Neural cell (in vitro differentiated cells): ENCODE measurements at regions not wholly inside any gene's neighbourhood (a gene's known extent, or its start where the extent isn't known, plus 50 kb on each side); places are given as distances from the start of the nearest gene placed in this dataset.

Source experiments
- CTCF ChIP-seq: fragments of 450-650 bp; IDR thresholded peaks from 2 replicates; pipeline ENCODE4 v1.5.1; 2014; ENCODE audit warnings: antibody characterized with exemption, mild to moderate bottlenecking, moderate library complexity; ENCODE audit not compliant: poor library complexity, severe bottlenecking
- EZH2 ChIP-seq: fragments of 200-600, 300-800 bp; shearing (Covaris generic), sonication (generic); IDR thresholded peaks from 2 replicates; pipeline ENCODE4 v1.6.1; 2014; ENCODE audit warnings: antibody characterized with exemption, low read length, borderline replicate concordance, mild to moderate bottlenecking; ENCODE audit not compliant: insufficient read depth, poor library complexity, severe bottlenecking
- MXI1 ChIP-seq: fragments of 450-650 bp; conservative IDR thresholded peaks from 2 replicates; pipeline ENCODE4 v1.6.1; 2014; ENCODE audit warnings: antibody characterized with exemption, mild to moderate bottlenecking; ENCODE audit not compliant: poor library complexity, severe bottlenecking
- POLR2AphosphoS5 ChIP-seq: IDR thresholded peaks from 2 replicates; pipeline ENCODE4 v1.6.1; 2012
- RAD21 ChIP-seq: fragments of 450-650 bp; conservative IDR thresholded peaks from 2 replicates; pipeline ENCODE4 v1.6.1; 2014; ENCODE audit warnings: antibody characterized with exemption, mild to moderate bottlenecking, moderate library complexity
- SMC3 ChIP-seq: fragments of 450-650 bp; conservative IDR thresholded peaks from 2 replicates; pipeline ENCODE4 v1.6.1; 2014; ENCODE audit warnings: antibody characterized with exemption, mild to moderate bottlenecking, moderate library complexity; ENCODE audit not compliant: poor library complexity
- TF ChIP-seq, protein P1 (sequence below): IDR thresholded peaks from 2 replicates; pipeline ENCODE4 v1.6.1; 2012; ENCODE audit warnings: borderline replicate concordance

- no peak for TF ChIP-seq CTCF
- no peak for TF ChIP-seq POLR2AphosphoS5
- no peak for TF ChIP-seq EZH2
- TF ChIP-seq, protein P1, sequence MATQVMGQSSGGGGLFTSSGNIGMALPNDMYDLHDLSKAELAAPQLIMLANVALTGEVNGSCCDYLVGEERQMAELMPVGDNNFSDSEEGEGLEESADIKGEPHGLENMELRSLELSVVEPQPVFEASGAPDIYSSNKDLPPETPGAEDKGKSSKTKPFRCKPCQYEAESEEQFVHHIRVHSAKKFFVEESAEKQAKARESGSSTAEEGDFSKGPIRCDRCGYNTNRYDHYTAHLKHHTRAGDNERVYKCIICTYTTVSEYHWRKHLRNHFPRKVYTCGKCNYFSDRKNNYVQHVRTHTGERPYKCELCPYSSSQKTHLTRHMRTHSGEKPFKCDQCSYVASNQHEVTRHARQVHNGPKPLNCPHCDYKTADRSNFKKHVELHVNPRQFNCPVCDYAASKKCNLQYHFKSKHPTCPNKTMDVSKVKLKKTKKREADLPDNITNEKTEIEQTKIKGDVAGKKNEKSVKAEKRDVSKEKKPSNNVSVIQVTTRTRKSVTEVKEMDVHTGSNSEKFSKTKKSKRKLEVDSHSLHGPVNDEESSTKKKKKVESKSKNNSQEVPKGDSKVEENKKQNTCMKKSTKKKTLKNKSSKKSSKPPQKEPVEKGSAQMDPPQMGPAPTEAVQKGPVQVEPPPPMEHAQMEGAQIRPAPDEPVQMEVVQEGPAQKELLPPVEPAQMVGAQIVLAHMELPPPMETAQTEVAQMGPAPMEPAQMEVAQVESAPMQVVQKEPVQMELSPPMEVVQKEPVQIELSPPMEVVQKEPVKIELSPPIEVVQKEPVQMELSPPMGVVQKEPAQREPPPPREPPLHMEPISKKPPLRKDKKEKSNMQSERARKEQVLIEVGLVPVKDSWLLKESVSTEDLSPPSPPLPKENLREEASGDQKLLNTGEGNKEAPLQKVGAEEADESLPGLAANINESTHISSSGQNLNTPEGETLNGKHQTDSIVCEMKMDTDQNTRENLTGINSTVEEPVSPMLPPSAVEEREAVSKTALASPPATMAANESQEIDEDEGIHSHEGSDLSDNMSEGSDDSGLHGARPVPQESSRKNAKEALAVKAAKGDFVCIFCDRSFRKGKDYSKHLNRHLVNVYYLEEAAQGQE = no peak
- no peak for TF ChIP-seq MXI1
- TF ChIP-seq SMC3 = no peak
- TF ChIP-seq RAD21 = no peak
These were observed 312.5 kb downstream of the LRIG3 start for GRCh38 chr12:58607805-58608204.
